Vagina (tissue), 2 donors: ENCODE measurements at regions not wholly inside any gene's neighbourhood (a gene's known extent, or its start where the extent isn't known, plus 50 kb on each side); places are given as distances from the start of the nearest gene placed in this dataset.

ENCODE experiments used
- DNase-seq, 2 donors: peaks; one replicate each; pipeline ENCODE4 v3.0.0-alpha.2; 2017; ENCODE audit errors: extremely low spot score in 2 of 2
- H3K27ac ChIP-seq: fragments of 200-600 bp; sonication (generic); one replicate; pipeline ENCODE4 v1.5.1; 2019
- H3K27me3 ChIP-seq: fragments of 200-600 bp; sonication (generic); one replicate; pipeline ENCODE4 v1.5.1; 2019
- H3K36me3 ChIP-seq, 2 donors: fragments of 200-600 bp; sonication (generic); one replicate each; pipeline ENCODE4 v1.5.1; 2017 to 2019
- H3K4me1 ChIP-seq: fragments of 200-600 bp; sonication (generic); one replicate; pipeline ENCODE4 v1.5.1; 2019
- H3K4me3 ChIP-seq, 2 donors: fragments of 200-600 bp; sonication (generic); 1 replicate in 1 of 2; 2 replicates in 1 of 2; pipeline ENCODE4 v1.5.1; 2016 to 2019
- H3K9me3 ChIP-seq: fragments of 200-600 bp; sonication (generic); one replicate; pipeline ENCODE4 v1.5.1; 2019
- CTCF ChIP-seq, 3 experiments: fragments of 450-650 bp in 2 of 3; fragments of 200-600 bp in 1 of 3; sonication (generic) in 1 of 3; IDR thresholded peaks; one replicate each; pipeline ENCODE4 v1.5.1; 2017 to 2019; ENCODE audit warnings: antibody characterized with exemption in 3 of 3, mild to moderate bottlenecking in 2 of 3, moderate library complexity in 2 of 3
- POLR2A ChIP-seq, 2 donors: fragments of 450-650 bp; IDR thresholded peaks; one replicate each; pipeline ENCODE4 v1.6.1; 2017; ENCODE audit warnings: antibody characterized with exemption in 2 of 2, mild to moderate bottlenecking in 2 of 2, moderate library complexity in 2 of 2
- POLR2AphosphoS5 ChIP-seq, 2 donors: sonication (generic); formaldehyde crosslinking; IDR thresholded peaks; one replicate each; pipeline ENCODE4 v1.9.0; 2017; ENCODE audit warnings: antibody characterized with exemption in 2 of 2, mild to moderate bottlenecking in 2 of 2, low read depth in 1 of 2; ENCODE audit not compliant: insufficient read depth in 1 of 2
- intact Hi-C: fragments of 100-400 bp; cut with DNase I; formaldehyde crosslinking; loops from one replicate; pipeline ENCODE4 v1.15.1; 2023

GRCh38 chr2:215760557-215760956 is 252.8 kb downstream of the MREG start:
- no peak for TF ChIP-seq POLR2A (IDR thresholded peaks at IDR 0.05)
- TF ChIP-seq POLR2AphosphoS5 (IDR thresholded peaks at IDR 0.05; ENCODE audit: insufficient read depth in 1 of 2, low read depth in 1 of 2) = no peak
- TF ChIP-seq CTCF (IDR thresholded peaks at IDR 0.05) = no peak
- peak in 1 of 2 donors; percentile 44 for DNase-seq
- Histone ChIP-seq H3K4me1 (no peaks in the 10 kb centered on the region), H3K9me3 (no peaks in the 10 kb centered on the region), H3K27me3 (no peaks in the 10 kb centered on the region), H3K36me3 (no peaks in the 10 kb centered on the region), H3K27ac (no peak overlapping the region), H3K4me3 (no peak overlapping the region)
- intact Hi-C loops = no loop called here

- no peaks in the 10 kb centered on the region for H3K36me3 ChIP-seq
- no peak overlapping the region for H3K4me3 ChIP-seq
- H3K4me1 ChIP-seq = no peaks in the 10 kb centered on the region
- peak in 1 of 2 donors; percentile 25 for DNase-seq
- H3K9me3 ChIP-seq = no peaks in the 10 kb centered on the region
- TF ChIP-seq POLR2A (IDR thresholded peaks at IDR 0.05) (no peak), CTCF (IDR thresholded peaks at IDR 0.05) (no peak), POLR2AphosphoS5 (IDR thresholded peaks at IDR 0.05; ENCODE audit: insufficient read depth in 1 of 2, low read depth in 1 of 2) (no peak)
- intact Hi-C loops = no loop called here
- no peak overlapping the region for H3K27ac ChIP-seq
- H3K27me3 ChIP-seq = no peaks in the 10 kb centered on the region
Measured at GRCh38 chr2:215760091-215760490, 253.3 kb downstream of the MREG start.

- Histone ChIP-seq H3K4me1 (no peaks in the 10 kb centered on the region), H3K4me3 (no peak overlapping the region), H3K36me3 (no peaks in the 10 kb centered on the region), H3K27ac (no peak overlapping the region), H3K9me3 (no peaks in the 10 kb centered on the region), H3K27me3 (no peaks in the 10 kb centered on the region)
- peak in 1 of 2 donors; percentile 60 for DNase-seq
- no peak for TF ChIP-seq POLR2A (IDR thresholded peaks at IDR 0.05)
- intact Hi-C loops = no loop called here
Measured at GRCh38 chr2:215758691-215759090, 254.7 kb downstream of the MREG start.

- H3K4me3 ChIP-seq = no peak overlapping the region
- intact Hi-C loops = no loop called here
- TF ChIP-seq CTCF (IDR thresholded peaks at IDR 0.05) (no peak), POLR2A (IDR thresholded peaks at IDR 0.05) (no peak), POLR2AphosphoS5 (IDR thresholded peaks at IDR 0.05; ENCODE audit: insufficient read depth in 1 of 2, low read depth in 1 of 2) (no peak)
- H3K36me3 ChIP-seq = no peaks in the 10 kb centered on the region
- H3K27ac ChIP-seq = no peak overlapping the region
- no peaks in the 10 kb centered on the region for H3K9me3 ChIP-seq
- H3K27me3 ChIP-seq = no peaks in the 10 kb centered on the region
- peak in 1 of 2 donors; percentile 42 for DNase-seq
- H3K4me1 ChIP-seq = no peaks in the 10 kb centered on the region
Measured at GRCh38 chr2:215756346-215756730, 257.0 kb downstream of the MREG start.

GRCh38 chr2:215755641-215756345 is 257.6 kb downstream of the MREG start:
- peak in 1 of 2 donors; percentile 22 for DNase-seq
- Histone ChIP-seq H3K9me3 (no peaks in the 10 kb centered on the region), H3K27ac (no peak overlapping the region), H3K27me3 (no peaks in the 10 kb centered on the region), H3K4me1 (no peaks in the 10 kb centered on the region), H3K36me3 (no peaks in the 10 kb centered on the region), H3K4me3 (no peak overlapping the region)
- intact Hi-C loops = no loop called here
- no peak for TF ChIP-seq POLR2A (IDR thresholded peaks at IDR 0.05)
- no peak for TF ChIP-seq CTCF (IDR thresholded peaks at IDR 0.05)
- TF ChIP-seq POLR2AphosphoS5 (IDR thresholded peaks at IDR 0.05; ENCODE audit: insufficient read depth in 1 of 2, low read depth in 1 of 2) = no peak
